ENCODE measurements at regions not wholly inside any gene's neighbourhood (a gene's known extent, or its start where the extent isn't known, plus 50 kb on each side); places are given as distances from the start of the nearest gene placed in this dataset.

- ATAC-seq (no peak), DNase-seq (ENCODE audit: low spot score) (no peak)
- Mint-ChIP-seq H3K4me1 (ENCODE audit: low read depth in 2 of 2) (no peaks in the 10 kb centered on the region), H3K27me3 (no peaks in the 10 kb centered on the region), H3K36me3 (no peaks in the 10 kb centered on the region), H3K27ac (no peak overlapping the region), H3K4me3 (no peak overlapping the region), H3K9me3 (no peaks in the 10 kb centered on the region)
Observed at GRCh38 chr6:21900730-21901129, 307.2 kb downstream of the SOX4 start.

DNA sequence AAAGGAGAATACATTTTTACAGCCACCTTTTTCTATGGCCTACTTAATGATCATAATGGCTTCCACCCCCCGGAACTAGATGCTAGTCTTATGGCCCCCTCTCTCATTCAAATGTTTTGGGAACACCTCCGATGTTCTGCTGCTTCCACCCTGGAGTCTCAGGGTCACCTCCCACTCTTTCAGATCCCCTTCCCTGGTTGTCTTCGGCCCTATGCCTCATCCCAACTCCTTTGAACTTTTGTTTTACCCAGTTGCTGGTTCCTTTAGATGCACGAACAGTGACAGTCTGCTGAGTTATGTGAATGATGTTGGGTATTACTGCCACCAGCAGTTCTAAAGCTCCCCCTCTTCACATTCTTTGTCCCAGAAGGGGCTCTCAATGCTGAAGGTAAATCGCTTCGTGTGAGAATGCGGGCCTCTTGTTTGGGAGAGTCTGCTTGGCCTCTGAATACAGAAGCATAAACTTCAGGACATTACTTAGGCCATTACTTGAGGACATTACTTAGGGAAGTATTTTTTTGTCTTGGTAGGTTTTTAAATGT, 309.1 kb downstream of the SOX4 start:
- no peak overlapping the region for H3K4me3 Mint-ChIP-seq
- no peaks in the 10 kb centered on the region for H3K27me3 Mint-ChIP-seq
- H3K27ac Mint-ChIP-seq = no peak overlapping the region
- H3K9me3 Mint-ChIP-seq = no peaks in the 10 kb centered on the region
- no peak for DNase-seq (ENCODE audit: low spot score)
- H3K36me3 Mint-ChIP-seq = no peaks in the 10 kb centered on the region
- no peak for ATAC-seq
- no peaks in the 10 kb centered on the region for H3K4me1 Mint-ChIP-seq (ENCODE audit: low read depth in 2 of 2)

DNA sequence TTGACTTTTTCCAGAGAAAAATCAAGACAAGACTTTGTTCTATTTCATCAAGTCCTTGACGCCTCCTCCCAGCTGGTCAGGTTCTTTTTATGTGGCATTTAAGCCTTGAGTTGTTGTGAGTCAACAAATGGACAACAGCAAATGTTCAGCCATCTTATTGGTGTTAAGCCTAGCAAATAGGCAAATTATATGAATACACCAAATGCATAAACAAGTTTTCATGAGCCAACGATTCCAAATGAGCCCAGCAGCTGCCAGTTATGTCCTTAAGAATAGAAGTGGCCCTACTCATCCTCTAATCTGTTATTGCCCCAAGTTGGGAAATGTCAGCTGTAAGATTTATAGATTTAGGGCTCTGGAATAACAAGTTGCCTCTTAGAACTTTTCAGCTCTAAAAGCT, 312.0 kb downstream of the SOX4 start:
- Mint-ChIP-seq H3K27me3 (peaks cover 0 to 4% of the 10 kb centered on the region in 2 donors), H3K4me3 (no peak overlapping the region), H3K27ac (no peak overlapping the region), H3K4me1 (ENCODE audit: low read depth in 2 of 2) (no peaks in the 10 kb centered on the region), H3K9me3 (no peaks in the 10 kb centered on the region), H3K36me3 (no peaks in the 10 kb centered on the region)
- ATAC-seq (no peak), DNase-seq (ENCODE audit: low spot score) (no peak)

DNA sequence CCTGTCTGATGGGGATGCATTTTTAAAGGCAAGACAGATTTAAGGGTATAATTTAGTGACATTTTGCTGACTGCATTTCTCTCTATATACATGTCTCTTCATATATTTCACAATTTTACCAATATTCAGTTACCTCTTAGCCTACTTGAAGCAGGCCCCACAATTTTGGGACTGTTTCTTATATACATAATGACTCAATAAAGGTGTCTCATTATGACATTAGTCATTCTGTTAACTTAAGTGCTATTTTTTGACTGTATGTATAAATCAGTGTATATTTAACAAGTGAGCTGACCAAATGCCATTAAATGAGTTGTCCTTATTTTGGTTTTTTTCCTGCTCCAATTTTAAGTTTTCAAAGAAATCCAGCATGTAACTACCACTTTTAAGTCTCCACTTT, 313.3 kb downstream of the SOX4 start:
- H3K27ac Mint-ChIP-seq = no peak overlapping the region
- H3K4me3 Mint-ChIP-seq = no peak overlapping the region
- ATAC-seq = no peak
- H3K4me1 Mint-ChIP-seq (ENCODE audit: low read depth in 2 of 2) = no peaks in the 10 kb centered on the region
- H3K27me3 Mint-ChIP-seq = peaks cover 0 to 4% of the 10 kb centered on the region in 2 donors
- no peaks in the 10 kb centered on the region for H3K36me3 Mint-ChIP-seq
- no peak for DNase-seq (ENCODE audit: low spot score)
- H3K9me3 Mint-ChIP-seq = no peaks in the 10 kb centered on the region

GRCh38 chr6:21907291-21907690, 313.7 kb downstream of the SOX4 start:
- no peaks in the 10 kb centered on the region for H3K4me1 Mint-ChIP-seq (ENCODE audit: low read depth in 2 of 2)
- DNase-seq (ENCODE audit: low spot score) = no peak
- no peaks in the 10 kb centered on the region for H3K36me3 Mint-ChIP-seq
- H3K27me3 Mint-ChIP-seq = peaks cover 0 to 6% of the 10 kb centered on the region in 2 donors
- no peak overlapping the region for H3K27ac Mint-ChIP-seq
- no peak overlapping the region for H3K4me3 Mint-ChIP-seq
- no peak for ATAC-seq
- no peaks in the 10 kb centered on the region for H3K9me3 Mint-ChIP-seq

GRCh38 chr6:21908161-21908848, 314.8 kb downstream of the SOX4 start:
- Mint-ChIP-seq H3K4me1 (ENCODE audit: low read depth in 2 of 2) (no peaks in the 10 kb centered on the region), H3K9me3 (no peaks in the 10 kb centered on the region), H3K4me3 (no peak overlapping the region), H3K36me3 (no peaks in the 10 kb centered on the region), H3K27ac (no peak overlapping the region), H3K27me3 (peaks cover 0 to 6% of the 10 kb centered on the region in 2 donors)
- no peak for DNase-seq (ENCODE audit: low spot score)
- ATAC-seq = no peak

DNA sequence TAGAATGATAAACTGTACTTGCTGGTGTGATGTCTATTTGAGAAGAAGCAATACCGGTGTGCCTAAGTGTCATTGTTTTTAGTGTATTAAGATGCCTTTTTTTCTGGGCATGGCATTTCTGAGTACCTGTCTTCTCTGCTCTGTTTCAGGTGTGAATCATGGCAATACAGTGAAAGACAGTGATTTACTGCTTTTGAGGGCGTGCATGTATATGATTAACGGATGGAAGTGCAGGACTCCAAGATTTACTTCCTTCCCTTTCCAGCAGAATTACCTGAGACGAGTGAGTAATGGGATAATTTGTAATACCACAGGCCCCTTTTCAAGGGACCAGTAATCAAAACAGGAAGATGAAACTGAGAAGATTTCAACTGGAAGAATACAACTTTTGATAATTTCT, 315.8 kb downstream of the SOX4 start:
- Mint-ChIP-seq H3K27ac (no peak overlapping the region), H3K4me3 (no peak overlapping the region), H3K36me3 (no peaks in the 10 kb centered on the region), H3K4me1 (ENCODE audit: low read depth in 2 of 2) (peaks cover 3 to 4% of the 10 kb centered on the region in 2 donors), H3K9me3 (no peaks in the 10 kb centered on the region), H3K27me3 (peaks cover 0 to 6% of the 10 kb centered on the region in 2 donors)
- ATAC-seq (no peak), DNase-seq (ENCODE audit: low spot score) (no peak)

DNA sequence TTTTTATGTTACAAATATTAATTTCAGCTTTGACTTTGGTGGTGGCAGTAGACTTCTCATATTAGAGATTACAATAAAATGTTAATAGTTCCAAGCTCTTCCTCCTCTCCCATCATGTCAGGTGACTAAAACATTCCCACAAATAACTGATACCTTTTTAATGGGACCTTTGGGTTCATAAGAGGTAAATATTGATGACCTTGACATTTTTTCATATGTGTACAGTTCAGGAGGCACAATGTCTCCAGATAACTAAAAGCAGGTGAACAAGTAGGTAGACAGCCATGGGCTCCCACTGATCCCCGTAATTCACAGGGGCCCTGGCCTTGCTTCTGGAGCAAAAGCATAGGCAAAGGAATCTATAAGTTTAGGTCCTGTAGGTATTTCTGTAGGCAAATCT, 317.7 kb downstream of the SOX4 start:
- peaks cover 0 to 6% of the 10 kb centered on the region in 2 donors for H3K27me3 Mint-ChIP-seq
- no peak for ATAC-seq
- H3K9me3 Mint-ChIP-seq = no peaks in the 10 kb centered on the region
- H3K27ac Mint-ChIP-seq = no peak overlapping the region
- H3K4me1 Mint-ChIP-seq (ENCODE audit: low read depth in 2 of 2) = peaks cover 10 to 12% of the 10 kb centered on the region in 2 donors
- no peak overlapping the region for H3K4me3 Mint-ChIP-seq
- H3K36me3 Mint-ChIP-seq = no peaks in the 10 kb centered on the region
- DNase-seq (ENCODE audit: low spot score) = no peak

- H3K27me3 Mint-ChIP-seq = peaks cover 0 to 6% of the 10 kb centered on the region in 2 donors
- peaks cover 10 to 12% of the 10 kb centered on the region in 2 donors for H3K4me1 Mint-ChIP-seq (ENCODE audit: low read depth in 2 of 2)
Observed at GRCh38 chr6:21912151-21912832, 318.7 kb downstream of the SOX4 start.

GRCh38 chr6:21914121-21914973, 320.8 kb downstream of the SOX4 start:
- no peak overlapping the region for H3K27ac Mint-ChIP-seq
- DNase-seq (ENCODE audit: low spot score) = no peak
- no peaks in the 10 kb centered on the region for H3K9me3 Mint-ChIP-seq
- peaks cover 10 to 12% of the 10 kb centered on the region in 2 donors for H3K4me1 Mint-ChIP-seq (ENCODE audit: low read depth in 2 of 2)
- H3K36me3 Mint-ChIP-seq = no peaks in the 10 kb centered on the region
- peaks cover 0 to 3% of the 10 kb centered on the region in 2 donors for H3K27me3 Mint-ChIP-seq
- ATAC-seq = no peak
- no peak overlapping the region for H3K4me3 Mint-ChIP-seq

More at GRCh38 chr6:21912151-21912832, 318.7 kb downstream of the SOX4 start:
- DNase-seq (ENCODE audit: low spot score) (no peak), ATAC-seq (no peak)
- no peak overlapping the region for H3K4me3 Mint-ChIP-seq
- no peaks in the 10 kb centered on the region for H3K9me3 Mint-ChIP-seq
- H3K36me3 Mint-ChIP-seq = no peaks in the 10 kb centered on the region
- no peak overlapping the region for H3K27ac Mint-ChIP-seq

GRCh38 chr6:21915707-21916260, 322.2 kb downstream of the SOX4 start:
- ATAC-seq (no peak), DNase-seq (ENCODE audit: low spot score) (no peak)

GRCh38 chr6:21918041-21918440, 324.5 kb downstream of the SOX4 start:
- Mint-ChIP-seq H3K9me3 (no peaks in the 10 kb centered on the region), H3K27me3 (no peaks in the 10 kb centered on the region), H3K27ac (no peak overlapping the region), H3K36me3 (no peaks in the 10 kb centered on the region), H3K4me1 (ENCODE audit: low read depth in 2 of 2) (peaks cover 10 to 12% of the 10 kb centered on the region in 2 donors), H3K4me3 (no peak overlapping the region)
- ATAC-seq = no peak
- DNase-seq (ENCODE audit: low spot score) = no peak

More at GRCh38 chr6:21915707-21916260, 322.2 kb downstream of the SOX4 start:
- H3K4me1 Mint-ChIP-seq (ENCODE audit: low read depth in 2 of 2) = peaks cover 10 to 12% of the 10 kb centered on the region in 2 donors
- no peaks in the 10 kb centered on the region for H3K36me3 Mint-ChIP-seq
- no peaks in the 10 kb centered on the region for H3K9me3 Mint-ChIP-seq
- H3K27me3 Mint-ChIP-seq = peaks cover 0 to 2% of the 10 kb centered on the region in 2 donors
- H3K27ac Mint-ChIP-seq = no peak overlapping the region
- no peak overlapping the region for H3K4me3 Mint-ChIP-seq

DNA sequence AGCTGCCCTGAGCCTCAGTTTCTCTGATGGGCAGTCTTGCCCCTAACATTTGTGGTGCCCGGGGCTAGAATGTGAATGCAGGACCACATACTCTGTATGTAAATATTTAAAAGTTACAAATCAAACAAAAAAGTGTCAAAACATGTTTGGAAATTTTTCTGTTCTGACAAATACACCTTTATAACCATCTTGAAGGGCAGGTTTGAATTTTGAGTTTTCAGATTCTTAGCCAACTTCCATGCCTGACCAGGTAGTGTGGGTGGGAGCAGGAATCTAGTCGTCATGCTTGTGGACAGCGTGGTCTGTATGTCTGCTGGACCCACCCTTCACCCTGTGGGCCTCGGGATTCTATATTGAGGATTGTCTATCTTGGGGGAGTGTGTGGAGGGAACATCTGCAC, 325.1 kb downstream of the SOX4 start:
- no peaks in the 10 kb centered on the region for H3K9me3 Mint-ChIP-seq
- no peak for ATAC-seq
- peaks cover 10 to 12% of the 10 kb centered on the region in 2 donors for H3K4me1 Mint-ChIP-seq (ENCODE audit: low read depth in 2 of 2)
- no peak overlapping the region for H3K27ac Mint-ChIP-seq
- no peaks in the 10 kb centered on the region for H3K36me3 Mint-ChIP-seq
- no peak overlapping the region for H3K4me3 Mint-ChIP-seq
- DNase-seq (ENCODE audit: low spot score) = no peak
- H3K27me3 Mint-ChIP-seq = no peaks in the 10 kb centered on the region

All from natural killer cell treated with Interleukin-12 subunit alpha and Interleukin-12 subunit beta and Interleukin-15 and Interleukin-18, amount 100 ng/mL, for 72 hours (primary cell).